Esophagus squamous epithelium (tissue), 5 donors: ENCODE measurements at regions not wholly inside any gene's neighbourhood (a gene's known extent, or its start where the extent isn't known, plus 50 kb on each side); places are given as distances from the start of the nearest gene placed in this dataset.

Source experiments
- DNase-seq: peaks from one replicate; lab custom pipeline; 2025; lab: John Stamatoyannopoulos, UW
- H3K27ac ChIP-seq, 4 donors: fragments of 200-600 bp; sonication (generic); one replicate each; pipeline ENCODE4 v1.5.1; 2016 to 2019; ENCODE audit warnings: mild to moderate bottlenecking in 1 of 4
- H3K27me3 ChIP-seq, 4 donors: fragments of 200-600 bp; sonication (generic); 1 replicate in 3 of 4; 2 replicates in 1 of 4; pipeline versions ENCODE4 v1.5.1 to v1.6.0; 2017 to 2021; ENCODE audit warnings: antibody characterized with exemption in 1 of 4
- H3K36me3 ChIP-seq, 3 donors: fragments of 200-600 bp; sonication (generic); one replicate each; pipeline ENCODE4 v1.5.1; 2016 to 2019
- H3K4me1 ChIP-seq, 3 donors: fragments of 200-600 bp; sonication (generic); one replicate each; pipeline ENCODE4 v1.5.1; 2017 to 2019
- H3K4me3 ChIP-seq, 4 donors: fragments of 200-600 bp; sonication (generic); 1 replicate in 3 of 4; 2 replicates in 1 of 4; pipeline ENCODE4 v1.5.1; 2016 to 2019; ENCODE audit warnings: mild to moderate bottlenecking in 2 of 4, moderate library complexity in 1 of 4
- H3K9me3 ChIP-seq, 3 donors: fragments of 200-600 bp; sonication (generic); one replicate each; pipeline ENCODE4 v1.5.1; 2016 to 2019
- POLR2A ChIP-seq, 4 donors: fragments of 450-650 bp; IDR thresholded peaks; one replicate each; pipeline ENCODE4 v1.6.1; 2017; ENCODE audit warnings: antibody characterized with exemption in 4 of 4, mild to moderate bottlenecking in 4 of 4, moderate library complexity in 3 of 4
- WGBS, 2 donors: methylation state at CpG; one replicate each; pipeline ENCODE4 v1.1.5; 2018; 5-methylcytosine and 5-hydroxymethylcytosine counted together
- intact Hi-C: fragments of 100-400 bp; cut with DNase I; formaldehyde crosslinking; loops from one replicate; pipeline ENCODE4 v1.15.0; 2022
- TF ChIP-seq, protein P1 (sequence below), 6 experiments: fragments of 450-650 bp in 4 of 6; fragments of 200-600 bp in 2 of 6; sonication (generic) in 2 of 6; IDR thresholded peaks; one replicate each; pipeline ENCODE4 v1.5.1; 2016 to 2019; ENCODE audit warnings: antibody characterized with exemption in 6 of 6, mild to moderate bottlenecking in 4 of 6, moderate library complexity in 4 of 6
- donor health status: DM: yes; HTN: yes; CAD: no.

DNA sequence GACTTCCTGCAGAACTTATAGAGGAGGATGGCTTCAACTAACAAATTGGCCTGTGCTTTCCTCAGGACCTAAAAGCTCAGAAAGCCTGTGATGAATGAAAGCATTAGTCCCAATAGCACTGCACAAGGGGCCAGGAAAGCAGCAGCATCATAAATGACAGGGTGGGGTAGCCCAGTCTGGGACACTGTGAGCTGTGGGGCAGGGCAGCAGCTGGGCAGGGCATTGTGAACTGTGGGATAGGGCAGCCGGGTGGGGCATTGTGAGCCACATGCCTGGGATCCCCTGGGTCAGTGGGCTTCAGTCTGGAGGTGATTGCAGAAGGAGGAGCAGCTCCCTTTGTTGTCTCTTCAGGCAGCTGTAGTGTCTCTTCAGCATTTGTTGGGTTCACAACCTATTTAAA is 1276.8 kb downstream of the UQCRFS1 start:
- no peaks in the 10 kb centered on the region for H3K4me1 ChIP-seq
- WGBS, 2 donors, result 29 to 57% methylated on average over 1 of the region's 1 CpG
- TF ChIP-seq, protein P1, sequence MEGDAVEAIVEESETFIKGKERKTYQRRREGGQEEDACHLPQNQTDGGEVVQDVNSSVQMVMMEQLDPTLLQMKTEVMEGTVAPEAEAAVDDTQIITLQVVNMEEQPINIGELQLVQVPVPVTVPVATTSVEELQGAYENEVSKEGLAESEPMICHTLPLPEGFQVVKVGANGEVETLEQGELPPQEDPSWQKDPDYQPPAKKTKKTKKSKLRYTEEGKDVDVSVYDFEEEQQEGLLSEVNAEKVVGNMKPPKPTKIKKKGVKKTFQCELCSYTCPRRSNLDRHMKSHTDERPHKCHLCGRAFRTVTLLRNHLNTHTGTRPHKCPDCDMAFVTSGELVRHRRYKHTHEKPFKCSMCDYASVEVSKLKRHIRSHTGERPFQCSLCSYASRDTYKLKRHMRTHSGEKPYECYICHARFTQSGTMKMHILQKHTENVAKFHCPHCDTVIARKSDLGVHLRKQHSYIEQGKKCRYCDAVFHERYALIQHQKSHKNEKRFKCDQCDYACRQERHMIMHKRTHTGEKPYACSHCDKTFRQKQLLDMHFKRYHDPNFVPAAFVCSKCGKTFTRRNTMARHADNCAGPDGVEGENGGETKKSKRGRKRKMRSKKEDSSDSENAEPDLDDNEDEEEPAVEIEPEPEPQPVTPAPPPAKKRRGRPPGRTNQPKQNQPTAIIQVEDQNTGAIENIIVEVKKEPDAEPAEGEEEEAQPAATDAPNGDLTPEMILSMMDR (IDR thresholded peaks at IDR 0.05), result no peak
- no peak for TF ChIP-seq POLR2A (IDR thresholded peaks at IDR 0.05)
- H3K27me3 ChIP-seq, result no peaks in the 10 kb centered on the region
- H3K4me3 ChIP-seq, result no peak overlapping the region
- H3K36me3 ChIP-seq, result no peaks in the 10 kb centered on the region
- DNase-seq, result no peak
- intact Hi-C loops, result no loop called here
- no peaks in the 10 kb centered on the region for H3K9me3 ChIP-seq
- H3K27ac ChIP-seq, result no peak overlapping the region

DNA sequence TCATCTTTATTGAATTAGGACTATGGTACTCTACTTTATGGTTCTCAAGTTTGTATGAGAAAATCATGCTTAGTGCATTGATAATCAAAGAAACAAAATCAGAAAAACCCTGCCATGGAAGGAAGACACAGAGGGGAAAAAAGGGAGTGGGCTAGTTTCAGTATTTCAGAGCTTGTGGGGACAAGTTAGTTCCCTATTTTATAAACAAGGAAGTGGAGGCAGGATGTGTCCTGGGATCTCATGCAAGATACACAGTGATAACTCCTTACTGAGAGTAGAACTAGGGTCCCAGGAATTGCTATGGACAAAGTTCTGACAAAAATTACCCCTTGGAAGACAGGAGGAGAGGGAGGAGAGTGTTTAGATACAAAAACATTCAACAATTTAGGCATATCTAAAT is 1277.3 kb downstream of the UQCRFS1 start:
- TF ChIP-seq, protein P1 (IDR thresholded peaks at IDR 0.05), result no peak
- TF ChIP-seq POLR2A (IDR thresholded peaks at IDR 0.05), result no peak
- no peaks in the 10 kb centered on the region for H3K36me3 ChIP-seq
- H3K4me3 ChIP-seq, result no peak overlapping the region
- no peaks in the 10 kb centered on the region for H3K4me1 ChIP-seq
- H3K27ac ChIP-seq, result no peak overlapping the region
- intact Hi-C loops, result no loop called here
- no peaks in the 10 kb centered on the region for H3K9me3 ChIP-seq
- H3K27me3 ChIP-seq, result no peaks in the 10 kb centered on the region
- no peak for DNase-seq

DNA sequence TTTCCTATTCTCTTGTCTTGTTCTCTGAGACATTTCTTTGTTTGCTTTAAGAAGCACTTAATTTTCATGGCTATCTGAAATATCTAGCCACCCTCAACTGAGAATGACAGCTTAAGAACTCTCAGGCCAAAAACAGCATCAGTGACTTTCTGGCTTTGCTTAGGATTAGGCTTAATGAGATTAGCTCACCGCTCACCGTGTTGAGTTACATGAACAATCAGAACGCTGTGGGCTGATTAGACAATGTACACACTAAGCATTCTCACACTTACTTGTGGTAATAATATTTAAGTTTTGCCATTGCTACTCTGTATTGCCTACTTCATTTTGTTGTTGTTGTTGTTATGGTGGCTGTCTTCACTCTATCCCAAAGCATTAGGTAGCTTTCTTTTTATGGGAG is 1283.6 kb downstream of the UQCRFS1 start:
- no peaks in the 10 kb centered on the region for H3K27me3 ChIP-seq
- no peaks in the 10 kb centered on the region for H3K36me3 ChIP-seq
- intact Hi-C loops, result no loop called here
- no peak for DNase-seq
- no peak overlapping the region for H3K27ac ChIP-seq
- TF ChIP-seq, protein P1 (IDR thresholded peaks at IDR 0.05), result no peak
- no peak for TF ChIP-seq POLR2A (IDR thresholded peaks at IDR 0.05)
- H3K9me3 ChIP-seq, result no peaks in the 10 kb centered on the region
- WGBS, 2 donors, result 55 to 72% methylated on average over 3 of the region's 3 CpGs
- no peak overlapping the region for H3K4me3 ChIP-seq
- H3K4me1 ChIP-seq, result no peaks in the 10 kb centered on the region

DNA sequence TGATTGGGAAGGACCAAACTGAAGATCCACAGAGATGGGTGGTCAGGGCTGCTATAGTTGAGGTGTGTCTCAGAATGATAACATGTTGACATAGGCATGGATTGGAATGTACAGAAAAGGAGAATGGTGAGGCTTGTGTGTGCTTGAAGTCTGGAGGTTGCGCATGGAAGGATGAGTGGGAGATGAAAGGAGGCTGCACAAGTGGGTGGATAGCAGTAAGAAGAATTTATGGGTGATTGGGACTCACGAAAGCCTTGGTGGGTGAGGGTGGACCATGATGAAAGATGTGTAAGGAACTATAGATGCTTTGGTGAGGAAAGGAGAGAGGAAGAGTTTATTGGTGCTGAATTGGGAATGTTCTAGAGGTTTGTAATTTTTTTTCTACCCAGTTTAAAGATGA is 1287.7 kb downstream of the UQCRFS1 start:
- DNase-seq, result no peak
- TF ChIP-seq, protein P1 (IDR thresholded peaks at IDR 0.05), result no peak
- no peak for TF ChIP-seq POLR2A (IDR thresholded peaks at IDR 0.05)
- H3K4me3 ChIP-seq, result no peak overlapping the region

DNA sequence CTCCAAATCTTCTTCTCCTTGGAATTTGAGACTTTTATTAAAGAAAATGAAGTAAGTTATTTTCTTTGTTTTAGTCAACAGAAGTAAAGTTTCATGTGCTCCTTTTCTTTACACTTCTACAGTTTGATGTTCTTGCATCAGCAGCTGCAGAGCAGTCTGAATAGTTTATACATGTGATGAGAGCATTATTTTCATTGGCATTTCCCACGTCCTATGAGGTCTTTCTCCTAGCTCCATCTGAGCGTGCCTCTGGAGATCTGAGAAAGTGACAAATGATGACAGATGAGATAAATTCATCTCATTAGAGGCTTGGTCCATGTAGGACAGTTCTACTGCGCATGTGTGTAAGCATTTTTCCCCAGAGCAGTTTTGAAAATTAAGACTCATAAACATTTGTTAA is 1290.0 kb downstream of the UQCRFS1 start:
- Histone ChIP-seq H3K36me3 (no peaks in the 10 kb centered on the region), H3K27ac (no peak overlapping the region), H3K4me3 (no peak overlapping the region), H3K27me3 (no peaks in the 10 kb centered on the region), H3K4me1 (no peaks in the 10 kb centered on the region), H3K9me3 (no peaks in the 10 kb centered on the region)
- intact Hi-C loops, result no loop called here
- TF ChIP-seq POLR2A (IDR thresholded peaks at IDR 0.05), result no peak
- TF ChIP-seq, protein P1 (IDR thresholded peaks at IDR 0.05), result no peak
- no peak for DNase-seq
- WGBS, 2 donors, result 41 to 56% methylated on average over 3 of the region's 3 CpGs

More for the DNA sequence above, 1287.7 kb downstream of the UQCRFS1 start:
- Histone ChIP-seq H3K4me1 (no peaks in the 10 kb centered on the region), H3K36me3 (no peaks in the 10 kb centered on the region), H3K9me3 (no peaks in the 10 kb centered on the region), H3K27me3 (no peaks in the 10 kb centered on the region), H3K27ac (no peak overlapping the region)
- intact Hi-C loops, result no loop called here
- WGBS, 2 donors, result 62 to 72% methylated on average over 2 of the region's 2 CpGs
